ENCODE measurements at regions not wholly inside any gene's neighbourhood (a gene's known extent, or its start where the extent isn't known, plus 50 kb on each side); places are given as distances from the start of the nearest gene placed in this dataset.

DNA sequence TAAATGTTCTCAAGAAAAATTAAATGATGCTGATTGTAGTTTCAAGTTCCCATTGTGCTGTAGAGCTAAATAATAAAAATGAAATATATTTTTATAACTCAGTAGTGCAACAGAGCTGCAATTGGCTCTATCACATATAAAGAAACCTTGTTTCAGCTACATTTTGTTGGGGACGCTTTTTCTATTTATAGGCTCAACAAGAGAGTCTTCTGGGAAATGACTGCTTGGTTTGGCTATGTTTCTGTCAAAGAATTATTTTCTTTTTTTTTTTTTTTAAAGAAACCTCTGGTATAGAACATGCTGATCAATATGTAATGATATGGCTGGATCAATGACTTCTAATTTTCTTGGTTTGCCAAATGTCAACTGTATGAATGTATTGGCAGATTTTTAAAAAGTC is 76.5 kb downstream of the OTOL1 start:
- Histone ChIP-seq H3K4me2 (ENCODE audit: low read length) (no peak overlapping the region), H3K36me3 (ENCODE audit: insufficient read depth, low read length) (no peaks in the 10 kb centered on the region), H3K27ac (ENCODE audit: low read depth, low read length) (no peak overlapping the region), H3K79me2 (ENCODE audit: insufficient read depth, low read length) (no peaks in the 10 kb centered on the region), H3K9ac (ENCODE audit: low read length) (no peak overlapping the region), H4K20me1 (ENCODE audit: insufficient read depth, low read length) (no peaks in the 10 kb centered on the region), H3K9me3 (ENCODE audit: insufficient read depth, low read depth, low read length) (no peaks in the 10 kb centered on the region), H3K27me3 (ENCODE audit: insufficient read depth, low read length) (no peaks in the 10 kb centered on the region), H2AFZ (ENCODE audit: low read depth, low read length) (no peak overlapping the region), H3K4me1 (ENCODE audit: insufficient read depth, low read length) (no peaks in the 10 kb centered on the region), H3K4me3 (ENCODE audit: insufficient read depth, low read depth, low read length) (no peak overlapping the region)
- Mint-ChIP-seq H3K27ac (ENCODE audit: unreplicated experiment) (no peak overlapping the region), H3K4me3 (ENCODE audit: unreplicated experiment) (no peak overlapping the region), H3K4me1 (ENCODE audit: low read depth, unreplicated experiment) (no peaks in the 10 kb centered on the region), H3K9me3 (ENCODE audit: unreplicated experiment) (no peaks in the 10 kb centered on the region), H3K36me3 (ENCODE audit: low read depth, unreplicated experiment) (no peaks in the 10 kb centered on the region), H3K27me3 (ENCODE audit: low read depth, unreplicated experiment) (no peaks in the 10 kb centered on the region)
- FAIRE-seq (no peak), DNase-seq (ENCODE audit: low read depth) (no peak)
- no peak for TF ChIP-seq EZH2 (IDR thresholded peaks at IDR 0.05; ENCODE audit: insufficient read depth, low read length)
- TF ChIP-seq, protein P1, sequence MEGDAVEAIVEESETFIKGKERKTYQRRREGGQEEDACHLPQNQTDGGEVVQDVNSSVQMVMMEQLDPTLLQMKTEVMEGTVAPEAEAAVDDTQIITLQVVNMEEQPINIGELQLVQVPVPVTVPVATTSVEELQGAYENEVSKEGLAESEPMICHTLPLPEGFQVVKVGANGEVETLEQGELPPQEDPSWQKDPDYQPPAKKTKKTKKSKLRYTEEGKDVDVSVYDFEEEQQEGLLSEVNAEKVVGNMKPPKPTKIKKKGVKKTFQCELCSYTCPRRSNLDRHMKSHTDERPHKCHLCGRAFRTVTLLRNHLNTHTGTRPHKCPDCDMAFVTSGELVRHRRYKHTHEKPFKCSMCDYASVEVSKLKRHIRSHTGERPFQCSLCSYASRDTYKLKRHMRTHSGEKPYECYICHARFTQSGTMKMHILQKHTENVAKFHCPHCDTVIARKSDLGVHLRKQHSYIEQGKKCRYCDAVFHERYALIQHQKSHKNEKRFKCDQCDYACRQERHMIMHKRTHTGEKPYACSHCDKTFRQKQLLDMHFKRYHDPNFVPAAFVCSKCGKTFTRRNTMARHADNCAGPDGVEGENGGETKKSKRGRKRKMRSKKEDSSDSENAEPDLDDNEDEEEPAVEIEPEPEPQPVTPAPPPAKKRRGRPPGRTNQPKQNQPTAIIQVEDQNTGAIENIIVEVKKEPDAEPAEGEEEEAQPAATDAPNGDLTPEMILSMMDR (IDR thresholded peaks at IDR 0.05; ENCODE audit: insufficient read depth, low read depth, low read length): no peak

- no peak for FAIRE-seq
Observed at GRCh38 chr3:161575901-161576300, 79.3 kb downstream of the OTOL1 start.

GRCh38 chr3:161576311-161576710 is 79.7 kb downstream of the OTOL1 start:
- Histone ChIP-seq H3K4me3 (ENCODE audit: insufficient read depth, low read depth, low read length) (no peak overlapping the region), H3K4me1 (ENCODE audit: insufficient read depth, low read length) (no peaks in the 10 kb centered on the region), H3K79me2 (ENCODE audit: insufficient read depth, low read length) (no peaks in the 10 kb centered on the region), H3K27ac (ENCODE audit: low read depth, low read length) (no peak overlapping the region), H2AFZ (ENCODE audit: low read depth, low read length) (no peak overlapping the region), H3K9ac (ENCODE audit: low read length) (no peak overlapping the region), H3K9me3 (ENCODE audit: insufficient read depth, low read depth, low read length) (no peaks in the 10 kb centered on the region), H3K27me3 (ENCODE audit: insufficient read depth, low read length) (no peaks in the 10 kb centered on the region), H3K36me3 (ENCODE audit: insufficient read depth, low read length) (no peaks in the 10 kb centered on the region), H4K20me1 (ENCODE audit: insufficient read depth, low read length) (no peaks in the 10 kb centered on the region), H3K4me2 (ENCODE audit: low read length) (no peak overlapping the region)
- Mint-ChIP-seq H3K27ac (ENCODE audit: unreplicated experiment) (no peak overlapping the region), H3K27me3 (ENCODE audit: low read depth, unreplicated experiment) (no peaks in the 10 kb centered on the region), H3K36me3 (ENCODE audit: low read depth, unreplicated experiment) (no peaks in the 10 kb centered on the region), H3K4me3 (ENCODE audit: unreplicated experiment) (no peak overlapping the region), H3K4me1 (ENCODE audit: low read depth, unreplicated experiment) (no peaks in the 10 kb centered on the region), H3K9me3 (ENCODE audit: unreplicated experiment) (no peaks in the 10 kb centered on the region)
- no peak for FAIRE-seq
- TF ChIP-seq, protein P1 (IDR thresholded peaks at IDR 0.05; ENCODE audit: insufficient read depth, low read depth, low read length): no peak
- TF ChIP-seq EZH2 (IDR thresholded peaks at IDR 0.05; ENCODE audit: insufficient read depth, low read length): no peak
- DNase-seq (ENCODE audit: low read depth): no peak

More at GRCh38 chr3:161575901-161576300, 79.3 kb downstream of the OTOL1 start:
- H3K4me1 Mint-ChIP-seq (ENCODE audit: low read depth, unreplicated experiment): no peaks in the 10 kb centered on the region
- Histone ChIP-seq H3K9ac (ENCODE audit: low read length) (no peak overlapping the region), H3K27ac (ENCODE audit: low read depth, low read length) (no peak overlapping the region), H3K9me3 (ENCODE audit: insufficient read depth, low read depth, low read length) (no peaks in the 10 kb centered on the region), H3K4me1 (ENCODE audit: insufficient read depth, low read length) (no peaks in the 10 kb centered on the region), H3K36me3 (ENCODE audit: insufficient read depth, low read length) (no peaks in the 10 kb centered on the region), H3K27me3 (ENCODE audit: insufficient read depth, low read length) (no peaks in the 10 kb centered on the region), H3K4me2 (ENCODE audit: low read length) (no peak overlapping the region), H3K79me2 (ENCODE audit: insufficient read depth, low read length) (no peaks in the 10 kb centered on the region), H2AFZ (ENCODE audit: low read depth, low read length) (no peak overlapping the region), H4K20me1 (ENCODE audit: insufficient read depth, low read length) (no peaks in the 10 kb centered on the region), H3K4me3 (ENCODE audit: insufficient read depth, low read depth, low read length) (no peak overlapping the region)
- TF ChIP-seq, protein P1 (IDR thresholded peaks at IDR 0.05; ENCODE audit: insufficient read depth, low read depth, low read length): no peak
- no peak for TF ChIP-seq EZH2 (IDR thresholded peaks at IDR 0.05; ENCODE audit: insufficient read depth, low read length)
- H3K27ac Mint-ChIP-seq (ENCODE audit: unreplicated experiment): no peak overlapping the region
- no peak overlapping the region for H3K4me3 Mint-ChIP-seq (ENCODE audit: unreplicated experiment)
- H3K27me3 Mint-ChIP-seq (ENCODE audit: low read depth, unreplicated experiment): no peaks in the 10 kb centered on the region
- no peaks in the 10 kb centered on the region for H3K9me3 Mint-ChIP-seq (ENCODE audit: unreplicated experiment)
- DNase-seq (ENCODE audit: low read depth): no peak
- no peaks in the 10 kb centered on the region for H3K36me3 Mint-ChIP-seq (ENCODE audit: low read depth, unreplicated experiment)
